Testis (tissue), 2 donors: ENCODE measurements at regions not wholly inside any gene's neighbourhood (a gene's known extent, or its start where the extent isn't known, plus 50 kb on each side); places are given as distances from the start of the nearest gene placed in this dataset.

Experiments
- CTCF ChIP-seq, 3 experiments: fragments of 450-650 bp in 2 of 3; fragments of 200-600 bp in 1 of 3; sonication (generic) in 1 of 3; IDR thresholded peaks; one replicate each; pipeline ENCODE4 v1.5.1; 2016 to 2019; ENCODE audit warnings: antibody characterized with exemption in 3 of 3, mild to moderate bottlenecking in 2 of 3, moderate library complexity in 1 of 3
- POLR2A ChIP-seq: fragments of 450-650 bp; IDR thresholded peaks from one replicate; pipeline ENCODE4 v1.6.1; 2017; ENCODE audit warnings: antibody characterized with exemption, mild to moderate bottlenecking, moderate library complexity

GRCh38 chr14:101409006-101409543 is 152.2 kb upstream of the DIO3 start:
- TF ChIP-seq CTCF (IDR thresholded peaks at IDR 0.05) (no peak), POLR2A (no peak)
